K562 (cell line): ENCODE measurements at regions not wholly inside any gene's neighbourhood (a gene's known extent, or its start where the extent isn't known, plus 50 kb on each side); places are given as distances from the start of the nearest gene placed in this dataset.

Experiments used
- BHLHE40 ChIP-seq: IDR thresholded peaks from 2 replicates; pipeline ENCODE4 v1.6.1; 2011; ENCODE audit warnings: low read length, improper control_type of control experiment
- BRF1 ChIP-seq: IDR thresholded peaks from 3 replicates; pipeline ENCODE4 v1.6.1; 2011; ENCODE audit warnings: borderline replicate concordance, mild to moderate bottlenecking; ENCODE audit not compliant: insufficient read length; ENCODE audit errors: extremely low read depth
- CTCF ChIP-seq, 3 experiments: IDR thresholded peaks in 2 of 3; conservative IDR thresholded peaks in 1 of 3; 2 replicates each; pipeline ENCODE4 v1.5.1; 2011 to 2012; ENCODE audit warnings: low read length in 3 of 3, mild to moderate bottlenecking in 3 of 3, control low read depth in 2 of 3, improper control_type of control experiment in 1 of 3, inconsistent platforms in 1 of 3, low read depth in 1 of 3, mixed read lengths in 1 of 3, moderate library complexity in 1 of 3; ENCODE audit not compliant: insufficient read depth in 2 of 3
- IRF1 ChIP-seq: sonication (generic); formaldehyde crosslinking; IDR thresholded peaks from 2 replicates; pipeline ENCODE4 v1.8.0; 2022; ENCODE audit warnings: missing genetic modification reagents, mild to moderate bottlenecking, borderline replicate concordance
- MAX ChIP-seq: sonication (generic); formaldehyde crosslinking; IDR thresholded peaks from 2 replicates; pipeline ENCODE4 v1.9.0; 2022; ENCODE audit warnings: mild to moderate bottlenecking, missing genetic modification reagents
- TCF7L2 ChIP-seq: fragments of 150-350 bp; IDR thresholded peaks from 2 replicates; pipeline ENCODE4 v1.6.1; 2016; ENCODE audit warnings: low read depth, mild to moderate bottlenecking, low read length, moderate library complexity
- ZNF398 ChIP-seq: fragments of 250-450 bp; sonication (Bioruptor Pico); IDR thresholded peaks from 2 replicates; pipeline ENCODE4 v1.8.0; 2021; ENCODE audit warnings: moderate library complexity, mild to moderate bottlenecking, inconsistent platforms
- ZNF639 ChIP-seq, 2 experiments: fragments of 200-800 bp in 1 of 2; sonication (Bioruptor generic) in 1 of 2; sonication (generic) in 1 of 2; formaldehyde crosslinking in 1 of 2; IDR thresholded peaks in 1 of 2; conservative IDR thresholded peaks in 1 of 2; 2 replicates each; pipeline versions ENCODE4 v1.5.0 to v1.6.1; 2016 to 2020; ENCODE audit warnings: missing compliant biosample characterization in 1 of 2, missing genetic modification characterization in 1 of 2, missing genetic modification reagents in 1 of 2

GRCh38 chr12:34396861-34397590 is 374.7 kb downstream of the ALG10 start:
- TF ChIP-seq CTCF (IDR thresholded peaks at IDR 0.05 in 2 of 3, conservative IDR thresholded peaks at IDR 0.05 in 1 of 3; ENCODE audit: insufficient read depth in 2 of 3, low read depth in 1 of 3, low read length in 3 of 3) (no peak), BRF1 (no peak), ZNF639 (CRISPR knock-in tag; conservative IDR thresholded peaks at IDR 0.05 in 1 of 2, IDR thresholded peaks at IDR 0.05 in 1 of 2) (no peak), BHLHE40 (no peak), MAX (CRISPR knock-in tag) (no peak), IRF1 (CRISPR knock-in tag) (no peak), TCF7L2 (no peak), ZNF398 (CRISPR knock-in tag) (no peak)
